Mammary epithelial cell (primary cell): ENCODE measurements at regions not wholly inside any gene's neighbourhood (a gene's known extent, or its start where the extent isn't known, plus 50 kb on each side); places are given as distances from the start of the nearest gene placed in this dataset.

ENCODE experiments used
- EZH2 ChIP-seq: IDR thresholded peaks from 2 replicates; pipeline ENCODE4 v1.6.1; 2012; ENCODE audit warnings: low read length, inconsistent platforms, borderline replicate concordance
- TF ChIP-seq, protein P1 (sequence below), 2 donors: IDR thresholded peaks in 1 of 2; conservative IDR thresholded peaks in 1 of 2; 2 replicates each; pipeline ENCODE4 v1.5.1; 2011 to 2012; ENCODE audit warnings: inconsistent platforms in 2 of 2, low read length in 2 of 2, mild to moderate bottlenecking in 2 of 2, control low read depth in 1 of 2, low read depth in 1 of 2; ENCODE audit not compliant: insufficient read depth in 1 of 2; ENCODE audit errors: extremely low read depth in 1 of 2

DNA sequence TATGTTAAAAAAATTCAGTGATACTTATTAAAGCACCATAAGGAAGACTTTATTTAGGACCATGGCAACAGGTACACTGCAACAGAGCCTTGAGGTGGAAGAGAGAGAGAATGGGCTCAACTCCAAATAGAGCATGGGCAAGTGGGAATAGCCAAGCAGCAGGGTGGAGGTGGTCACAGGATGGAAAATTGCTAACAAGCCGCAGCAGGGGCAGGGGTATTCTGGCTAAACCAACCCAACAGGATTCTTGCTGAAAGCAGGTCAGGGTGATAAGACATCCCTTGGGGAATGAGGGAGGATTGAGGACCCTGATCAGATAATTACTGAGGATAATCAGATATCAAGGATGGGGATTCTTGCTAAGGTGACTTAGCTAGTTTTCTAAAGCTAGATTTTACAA lies 177.5 kb downstream of the ZIC3 start:
- TF ChIP-seq, protein P1, sequence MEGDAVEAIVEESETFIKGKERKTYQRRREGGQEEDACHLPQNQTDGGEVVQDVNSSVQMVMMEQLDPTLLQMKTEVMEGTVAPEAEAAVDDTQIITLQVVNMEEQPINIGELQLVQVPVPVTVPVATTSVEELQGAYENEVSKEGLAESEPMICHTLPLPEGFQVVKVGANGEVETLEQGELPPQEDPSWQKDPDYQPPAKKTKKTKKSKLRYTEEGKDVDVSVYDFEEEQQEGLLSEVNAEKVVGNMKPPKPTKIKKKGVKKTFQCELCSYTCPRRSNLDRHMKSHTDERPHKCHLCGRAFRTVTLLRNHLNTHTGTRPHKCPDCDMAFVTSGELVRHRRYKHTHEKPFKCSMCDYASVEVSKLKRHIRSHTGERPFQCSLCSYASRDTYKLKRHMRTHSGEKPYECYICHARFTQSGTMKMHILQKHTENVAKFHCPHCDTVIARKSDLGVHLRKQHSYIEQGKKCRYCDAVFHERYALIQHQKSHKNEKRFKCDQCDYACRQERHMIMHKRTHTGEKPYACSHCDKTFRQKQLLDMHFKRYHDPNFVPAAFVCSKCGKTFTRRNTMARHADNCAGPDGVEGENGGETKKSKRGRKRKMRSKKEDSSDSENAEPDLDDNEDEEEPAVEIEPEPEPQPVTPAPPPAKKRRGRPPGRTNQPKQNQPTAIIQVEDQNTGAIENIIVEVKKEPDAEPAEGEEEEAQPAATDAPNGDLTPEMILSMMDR (conservative IDR thresholded peaks at IDR 0.05 in 1 of 2, IDR thresholded peaks at IDR 0.05 in 1 of 2; ENCODE audit: extremely low read depth in 1 of 2, insufficient read depth in 1 of 2, low read depth in 1 of 2, low read length in 2 of 2) = no peak
- no peak for TF ChIP-seq EZH2
